H9 (cell line): ENCODE measurements at regions not wholly inside any gene's neighbourhood (a gene's known extent, or its start where the extent isn't known, plus 50 kb on each side); places are given as distances from the start of the nearest gene placed in this dataset.

ENCODE experiments used
- DNase-seq: peaks from one replicate; pipeline ENCODE4 v3.0.0-alpha.2; 2017
- H2AFZ ChIP-seq: one replicate; pipeline ENCODE4 v1.6.1; 2013; ENCODE audit warnings: mild to moderate bottlenecking, low read length, control low read depth, moderate library complexity
- H2AK5ac ChIP-seq: 2 replicates; pipeline ENCODE4 v1.6.1; 2013; ENCODE audit warnings: low read length, control low read depth, mixed read lengths; ENCODE audit not compliant: insufficient read length
- H2BK120ac ChIP-seq: one replicate; pipeline ENCODE4 v1.6.1; 2013; ENCODE audit warnings: low read depth, mild to moderate bottlenecking, low read length, control low read depth, inconsistent platforms; ENCODE audit not compliant: poor library complexity, severe bottlenecking
- H2BK12ac ChIP-seq: 2 replicates; pipeline ENCODE4 v1.6.1; 2013; ENCODE audit warnings: low read length, control low read depth, mixed read lengths, low read depth; ENCODE audit not compliant: insufficient read length
- H2BK15ac ChIP-seq: 2 replicates; pipeline ENCODE4 v1.6.1; 2013; ENCODE audit warnings: low read depth, low read length, control low read depth
- H2BK20ac ChIP-seq: one replicate; pipeline ENCODE4 v1.6.1; 2013; ENCODE audit warnings: low read depth, mild to moderate bottlenecking, low read length, control low read depth, inconsistent platforms; ENCODE audit not compliant: poor library complexity, severe bottlenecking
- H2BK5ac ChIP-seq: 2 replicates; pipeline ENCODE4 v1.6.1; 2013; ENCODE audit warnings: low read length, control low read depth, mixed read lengths; ENCODE audit not compliant: insufficient read length
- H3K14ac ChIP-seq: 2 replicates; pipeline ENCODE4 v1.6.1; 2013; ENCODE audit warnings: low read length, control low read depth; ENCODE audit not compliant: insufficient read depth
- H3K18ac ChIP-seq: 2 replicates; pipeline ENCODE4 v1.6.1; 2013; ENCODE audit warnings: low read depth, mild to moderate bottlenecking, mixed read lengths, low read length, control low read depth; ENCODE audit not compliant: insufficient read length
- H3K23ac ChIP-seq: 2 replicates; pipeline ENCODE4 v1.6.1; 2013; ENCODE audit warnings: low read length, control low read depth, mixed read lengths, low read depth; ENCODE audit not compliant: insufficient read length
- H3K23me2 ChIP-seq: 2 replicates; pipeline ENCODE4 v1.6.1; 2013; ENCODE audit warnings: low read depth, mild to moderate bottlenecking, mixed read lengths, low read length, control low read depth; ENCODE audit not compliant: insufficient read length, poor library complexity, severe bottlenecking
- H3K27ac ChIP-seq: 2 replicates; pipeline ENCODE4 v1.5.1; 2013; ENCODE audit warnings: low read length, control low read depth, mixed read lengths, low read depth; ENCODE audit not compliant: insufficient read length
- H3K27me3 ChIP-seq: 2 replicates; pipeline ENCODE4 v1.6.1; 2013; ENCODE audit warnings: low read length, control low read depth, inconsistent platforms; ENCODE audit not compliant: insufficient read depth
- H3K4ac ChIP-seq: 2 replicates; pipeline ENCODE4 v1.6.1; 2013; ENCODE audit warnings: low read depth, mild to moderate bottlenecking, control low read depth, inconsistent platforms, low read length, moderate library complexity
- H3K4me1 ChIP-seq: 2 replicates; pipeline ENCODE4 v1.6.1; 2013; ENCODE audit warnings: low read length, control low read depth, inconsistent platforms; ENCODE audit not compliant: insufficient read depth
- H3K4me2 ChIP-seq: 2 replicates; pipeline ENCODE4 v1.6.1; 2013; ENCODE audit warnings: low read length, control low read depth, mixed read lengths; ENCODE audit not compliant: insufficient read length, insufficient read depth
- H3K56ac ChIP-seq: 2 replicates; pipeline ENCODE4 v1.6.1; 2013; ENCODE audit warnings: low read depth, mild to moderate bottlenecking, mixed read lengths, low read length, control low read depth; ENCODE audit not compliant: insufficient read length
- H3K79me1 ChIP-seq: 2 replicates; pipeline ENCODE4 v1.6.1; 2013; ENCODE audit warnings: low read depth, mild to moderate bottlenecking, moderate library complexity, low read length, control low read depth, inconsistent platforms; ENCODE audit not compliant: insufficient read depth, poor library complexity, severe bottlenecking
- H3K79me2 ChIP-seq: 2 replicates; pipeline ENCODE4 v1.6.1; 2013; ENCODE audit warnings: low read length, control low read depth, inconsistent platforms; ENCODE audit not compliant: insufficient read depth
- H3K9ac ChIP-seq: 2 replicates; pipeline ENCODE4 v1.6.1; 2013; ENCODE audit warnings: low read length, control low read depth, mixed read lengths; ENCODE audit not compliant: insufficient read length; ENCODE audit errors: extremely low read depth
- H3K9me3 ChIP-seq: one replicate; pipeline ENCODE4 v1.6.1; 2013; ENCODE audit warnings: low read depth, low read length, inconsistent platforms; ENCODE audit not compliant: control insufficient read depth
- H3T11ph ChIP-seq: one replicate; pipeline ENCODE4 v1.6.1; 2013; ENCODE audit warnings: mild to moderate bottlenecking, low read length, control low read depth, inconsistent platforms
- H4K20me1 ChIP-seq: one replicate; pipeline ENCODE4 v1.6.1; 2013; ENCODE audit not compliant: control insufficient read depth, insufficient read length, insufficient read depth
- H4K5ac ChIP-seq: 2 replicates; pipeline ENCODE4 v1.6.1; 2013; ENCODE audit warnings: low read depth, mild to moderate bottlenecking, mixed read lengths, low read length, control low read depth; ENCODE audit not compliant: insufficient read length
- H4K8ac ChIP-seq: replicated peaks from 2 replicates; pipeline ENCODE4 v1.6.1; 2013; ENCODE audit warnings: low read length, control low read depth, mixed read lengths, low read depth; ENCODE audit not compliant: insufficient read length
- H4K91ac ChIP-seq: 2 replicates; pipeline ENCODE4 v1.6.1; 2013; ENCODE audit warnings: low read depth, mild to moderate bottlenecking, moderate library complexity, mixed read lengths, low read length, control low read depth; ENCODE audit not compliant: insufficient read length
- H3K27ac Mint-ChIP-seq, 3 experiments: 2 replicates in 2 of 3; 3 replicates in 1 of 3; pipeline ENCODE4 v1.8.0; 2020 to 2021; ENCODE audit warnings: mixed read lengths in 3 of 3, mild to moderate bottlenecking in 1 of 3, moderate library complexity in 1 of 3
- H3K27me3 Mint-ChIP-seq: 2 replicates; pipeline ENCODE4 v1.8.0; 2021; ENCODE audit warnings: low read depth, mild to moderate bottlenecking, moderate library complexity, mixed read lengths
- H3K36me3 Mint-ChIP-seq, 3 experiments: 2 replicates in 2 of 3; 3 replicates in 1 of 3; pipeline ENCODE4 v1.8.0; 2020 to 2021; ENCODE audit warnings: low read depth in 3 of 3, mixed read lengths in 3 of 3; ENCODE audit not compliant: insufficient read depth in 1 of 3
- H3K4me1 Mint-ChIP-seq, 2 experiments: 2 replicates each; pipeline ENCODE4 v1.8.0; 2020; ENCODE audit warnings: mixed read lengths in 2 of 2
- H3K4me3 Mint-ChIP-seq, 2 experiments: 2 replicates in 1 of 2; 3 replicates in 1 of 2; pipeline ENCODE4 v1.8.0; 2020 to 2021; ENCODE audit warnings: mild to moderate bottlenecking in 2 of 2, mixed read lengths in 2 of 2, moderate library complexity in 1 of 2
- H3K9me3 Mint-ChIP-seq, 2 experiments: 2 replicates in 1 of 2; 3 replicates in 1 of 2; pipeline ENCODE4 v1.8.0; 2020; ENCODE audit warnings: mild to moderate bottlenecking in 2 of 2, mixed read lengths in 2 of 2, moderate library complexity in 1 of 2
- CTCF ChIP-seq: fragments of 200-600 bp; sonication (generic); conservative IDR thresholded peaks from 3 replicates; pipeline ENCODE4 v1.8.0; 2021; ENCODE audit warnings: antibody characterized with exemption, mild to moderate bottlenecking
- WGBS: extraction: QIAGEN DNeasy Blood & Tissue Kit; methylation state at CpG from one replicate; pipeline ENCODE4 v1.1.7; 2013; ENCODE audit warnings: missing lambda C conversion rate, low lambda C conversion rate, mixed read lengths; ENCODE audit not compliant: insufficient read length; ENCODE audit errors: extremely low coverage; 5-methylcytosine and 5-hydroxymethylcytosine counted together

GRCh38 chr20:52275181-52275691, 83.7 kb upstream of the ZFP64 start:
- Histone ChIP-seq H3K27ac (no peak overlapping the region), H3K4ac (no peak overlapping the region)
- no peaks in the 10 kb centered on the region for H3K36me3 Mint-ChIP-seq

More at GRCh38 chr20:52275181-52275691, 83.7 kb upstream of the ZFP64 start:
- Histone ChIP-seq H3K4me1 (no peaks in the 10 kb centered on the region), H4K20me1 (no peaks in the 10 kb centered on the region), H3K23ac (no peak overlapping the region), H3K14ac (no peak overlapping the region), H3K56ac (no peak overlapping the region), H2AFZ (no peak overlapping the region), H4K8ac (no peak overlapping the region), H2BK12ac (no peak overlapping the region), H3T11ph (no peak overlapping the region), H2BK5ac (no peak overlapping the region), H3K4me2 (no peak overlapping the region), H3K27me3 (no peaks in the 10 kb centered on the region), H3K79me2 (no peaks in the 10 kb centered on the region), H3K18ac (no peak overlapping the region), H2BK20ac (no peak overlapping the region), H4K5ac (no peak overlapping the region), H3K23me2 (no peaks in the 10 kb centered on the region), H3K79me1 (no peaks in the 10 kb centered on the region), H2BK15ac (no peak overlapping the region), H2AK5ac (no peak overlapping the region), H2BK120ac (no peak overlapping the region), H3K9me3 (no peaks in the 10 kb centered on the region), H3K9ac (no peak overlapping the region), H4K91ac (no peak overlapping the region)
- H3K27ac Mint-ChIP-seq, result no peak overlapping the region
- no peaks in the 10 kb centered on the region for H3K27me3 Mint-ChIP-seq
- DNase-seq, result no peak
- no peaks in the 10 kb centered on the region for H3K9me3 Mint-ChIP-seq
- H3K4me1 Mint-ChIP-seq, result peaks cover 0 to 4% of the 10 kb centered on the region in 2 experiments; a peak in 1 of 4 replicates
- no CpG with 5 or more reads among the region's 3 CpGs for WGBS
- no peak overlapping the region for H3K4me3 Mint-ChIP-seq
- TF ChIP-seq CTCF, result no peak
